ENCODE measurements at regions not wholly inside any gene's neighbourhood (a gene's known extent, or its start where the extent isn't known, plus 50 kb on each side); places are given as distances from the start of the nearest gene placed in this dataset.

GRCh38 chr2:144127693-144128092, 392.2 kb downstream of the ZEB2 start:
- no peak for DNase-seq (ENCODE audit: low spot score)
- no peak for TF ChIP-seq CTCF (IDR thresholded peaks at IDR 0.05; ENCODE audit: extremely low read depth, missing control alignments)

GRCh38 chr2:144126302-144126701, 393.6 kb downstream of the ZEB2 start:
- no peak for DNase-seq (ENCODE audit: low spot score)

GRCh38 chr2:144125751-144126150, 394.2 kb downstream of the ZEB2 start:
- TF ChIP-seq CTCF (IDR thresholded peaks at IDR 0.05; ENCODE audit: extremely low read depth, missing control alignments) = no peak
- no peak for DNase-seq (ENCODE audit: low spot score)

More at GRCh38 chr2:144126302-144126701, 393.6 kb downstream of the ZEB2 start:
- no peak for TF ChIP-seq CTCF (IDR thresholded peaks at IDR 0.05; ENCODE audit: extremely low read depth, missing control alignments)

GRCh38 chr2:144124882-144125281, 395.0 kb downstream of the ZEB2 start:
- no peak for DNase-seq (ENCODE audit: low spot score)

GRCh38 chr2:144120487-144120886, 399.4 kb downstream of the ZEB2 start:
- no peak for DNase-seq (ENCODE audit: low spot score)
- no peak for TF ChIP-seq CTCF (IDR thresholded peaks at IDR 0.05; ENCODE audit: extremely low read depth, missing control alignments)

More at GRCh38 chr2:144124882-144125281, 395.0 kb downstream of the ZEB2 start:
- TF ChIP-seq CTCF (IDR thresholded peaks at IDR 0.05; ENCODE audit: extremely low read depth, missing control alignments) = no peak

- DNase-seq (ENCODE audit: low spot score) = no peak
- TF ChIP-seq CTCF (IDR thresholded peaks at IDR 0.05; ENCODE audit: extremely low read depth, missing control alignments) = no peak
Observed at GRCh38 chr2:144117086-144117485, 402.8 kb downstream of the ZEB2 start.

GRCh38 chr2:144115739-144116291, 404.1 kb downstream of the ZEB2 start:
- no peak for TF ChIP-seq CTCF (IDR thresholded peaks at IDR 0.05; ENCODE audit: extremely low read depth, missing control alignments)
- DNase-seq (ENCODE audit: low spot score) = no peak

Data from GM20000 (cell line).